Brain microvascular endothelial cell (primary cell): ENCODE measurements at regions not wholly inside any gene's neighbourhood (a gene's known extent, or its start where the extent isn't known, plus 50 kb on each side); places are given as distances from the start of the nearest gene placed in this dataset.

Source experiments
- DNase-seq: peaks from one replicate; pipeline ENCODE4 v3.0.0-alpha.2; 2020
- H3K27ac ChIP-seq: fragments of 250-450 bp; sonication (Bioruptor Pico); 2 replicates; pipeline ENCODE4 v1.5.1; 2020; ENCODE audit warnings: mild to moderate bottlenecking, moderate library complexity
- H3K27me3 ChIP-seq: fragments of 250-450 bp; sonication (Bioruptor Pico); replicated peaks from 2 replicates; pipeline ENCODE4 v1.5.1; 2020; ENCODE audit warnings: mild to moderate bottlenecking
- H3K36me3 ChIP-seq: fragments of 250-450 bp; sonication (Bioruptor Pico); replicated peaks from 2 replicates; pipeline ENCODE4 v1.5.1; 2020; ENCODE audit warnings: mild to moderate bottlenecking
- H3K4me3 ChIP-seq: 2 replicates; pipeline ENCODE4 v1.5.1; 2011; ENCODE audit warnings: low read depth, mild to moderate bottlenecking, control low read depth, low read length, moderate library complexity
- CTCF ChIP-seq: IDR thresholded peaks from 2 replicates; pipeline ENCODE4 v1.5.1; 2011; ENCODE audit warnings: low read depth, mild to moderate bottlenecking, moderate library complexity, low read length, control low read depth, inconsistent platforms; ENCODE audit errors: missing control alignments
- in situ Hi-C: cut with HindIII; loops from 2 replicates; pipeline ENCODE4 v1.10.0; 2017; ENCODE audit warnings: low sequenced_read_pairs, low pct_ligation_motif_present

- no peak overlapping the region for H3K27ac ChIP-seq
- no peaks in the 10 kb centered on the region for H3K36me3 ChIP-seq
- in situ Hi-C loops: no loop called here
- H3K4me3 ChIP-seq: no peak overlapping the region
- no peaks in the 10 kb centered on the region for H3K27me3 ChIP-seq
- TF ChIP-seq CTCF: no peak
- DNase-seq: no peak
Observed at GRCh38 chr4:120319046-120319767, 252.6 kb upstream of the MAD2L1 start.

GRCh38 chr4:120318196-120318846 is 251.7 kb upstream of the MAD2L1 start:
- in situ Hi-C loops: no loop called here
- no peaks in the 10 kb centered on the region for H3K36me3 ChIP-seq
- H3K4me3 ChIP-seq: no peak overlapping the region
- DNase-seq: no peak
- TF ChIP-seq CTCF: no peak
- H3K27me3 ChIP-seq: no peaks in the 10 kb centered on the region
- no peak overlapping the region for H3K27ac ChIP-seq

GRCh38 chr4:120317713-120318112 is 251.1 kb upstream of the MAD2L1 start:
- H3K27me3 ChIP-seq: no peaks in the 10 kb centered on the region
- H3K27ac ChIP-seq: no peak overlapping the region
- no peak for TF ChIP-seq CTCF
- no peak for DNase-seq
- in situ Hi-C loops: no loop called here
- H3K4me3 ChIP-seq: no peak overlapping the region
- H3K36me3 ChIP-seq: no peaks in the 10 kb centered on the region

- TF ChIP-seq CTCF: no peak
- Histone ChIP-seq H3K27ac (no peak overlapping the region), H3K27me3 (no peaks in the 10 kb centered on the region), H3K4me3 (no peak overlapping the region), H3K36me3 (no peaks in the 10 kb centered on the region)
- in situ Hi-C loops: no loop called here
- DNase-seq: no peak
Observed at GRCh38 chr4:120316416-120316815, 249.8 kb upstream of the MAD2L1 start.

GRCh38 chr4:120314969-120315368 is 248.3 kb upstream of the MAD2L1 start:
- in situ Hi-C loops: no loop called here
- Histone ChIP-seq H3K27me3 (no peaks in the 10 kb centered on the region), H3K36me3 (no peaks in the 10 kb centered on the region), H3K27ac (no peak overlapping the region), H3K4me3 (no peak overlapping the region)
- TF ChIP-seq CTCF: no peak
- DNase-seq: no peak

- Histone ChIP-seq H3K27me3 (no peaks in the 10 kb centered on the region), H3K36me3 (no peaks in the 10 kb centered on the region), H3K4me3 (no peak overlapping the region), H3K27ac (no peak overlapping the region)
- in situ Hi-C loops: no loop called here
- no peak for TF ChIP-seq CTCF
- DNase-seq: no peak
Observed at GRCh38 chr4:120304801-120305200, 238.2 kb upstream of the MAD2L1 start.
